Transverse colon (tissue), 4 donors: ENCODE measurements at regions not wholly inside any gene's neighbourhood (a gene's known extent, or its start where the extent isn't known, plus 50 kb on each side); places are given as distances from the start of the nearest gene placed in this dataset.

Experiments
- DNase-seq: peaks from one replicate; pipeline ENCODE4 v3.0.0-alpha.2; 2019
- H3K27ac ChIP-seq, 4 donors: fragments of 200-600 bp; sonication (generic); 2 replicates each; pipeline ENCODE4 v1.5.1; 2016 to 2018; ENCODE audit warnings: inconsistent platforms in 4 of 4
- H3K27me3 ChIP-seq: fragments of 200-600 bp; sonication (generic); 2 replicates; pipeline ENCODE4 v1.5.1; 2017; ENCODE audit warnings: inconsistent platforms
- H3K36me3 ChIP-seq, 4 donors: fragments of 200-600 bp; sonication (generic); 2 replicates each; pipeline ENCODE4 v1.5.1; 2017 to 2019; ENCODE audit warnings: inconsistent platforms in 4 of 4
- H3K4me1 ChIP-seq, 4 donors: fragments of 200-600 bp; sonication (generic); 2 replicates each; pipeline ENCODE4 v1.5.1; 2017 to 2020; ENCODE audit warnings: inconsistent platforms in 4 of 4
- H3K4me3 ChIP-seq, 4 donors: fragments of 200-600 bp; sonication (generic); 1 replicate in 1 of 4; 2 replicates in 3 of 4; pipeline versions ENCODE4 v1.5.1 to v1.6.1; 2017 to 2019; ENCODE audit warnings: inconsistent platforms in 4 of 4
- H3K9me3 ChIP-seq, 2 donors: fragments of 200-600 bp; sonication (generic); 2 replicates each; pipeline ENCODE4 v1.5.1; 2017 to 2019; ENCODE audit warnings: inconsistent platforms in 2 of 2
- EP300 ChIP-seq: sonication (generic); formaldehyde crosslinking; IDR thresholded peaks from one replicate; pipeline ENCODE4 v1.6.1; 2017; ENCODE audit warnings: antibody characterized with exemption, low read depth
- POLR2A ChIP-seq: fragments of 450-650 bp; IDR thresholded peaks from one replicate; pipeline ENCODE4 v1.6.1; 2016; ENCODE audit warnings: antibody characterized with exemption, mild to moderate bottlenecking, moderate library complexity
- POLR2AphosphoS5 ChIP-seq, 3 donors: sonication (generic); formaldehyde crosslinking; IDR thresholded peaks; one replicate each; pipeline ENCODE4 v1.6.1; 2016; ENCODE audit warnings: antibody characterized with exemption in 3 of 3
- WGBS, 2 donors: methylation state at CpG; one replicate each; pipeline ENCODE4 v1.1.5; 2018; ENCODE audit warnings: low coverage in 1 of 2; 5-methylcytosine and 5-hydroxymethylcytosine counted together
- in situ Hi-C, 4 donors: fragments of 200-750 bp; cut with MboI; loops; one replicate each; pipeline versions ENCODE4 v1.15.0 to v1.15.1; 2017; ENCODE audit warnings: low sequenced_read_pairs in 3 of 4, low pct_ligation_motif_present in 1 of 4, low pct_unique_long_range_greater_than_20kb in 1 of 4
- intact Hi-C: fragments of 100-400 bp; cut with DNase I; formaldehyde crosslinking; loops from one replicate; pipeline ENCODE4 v1.15.1; 2023; ENCODE audit warnings: low total_unique reads
- TF ChIP-seq, protein P1 (sequence below), 5 experiments: fragments of 200-600 bp in 3 of 5; fragments of 450-650 bp in 2 of 5; sonication (generic) in 3 of 5; IDR thresholded peaks; 1 replicate in 2 of 5; 2 replicates in 3 of 5; pipeline ENCODE4 v1.5.1; 2016 to 2017; ENCODE audit warnings: antibody characterized with exemption in 5 of 5, inconsistent platforms in 3 of 5, mild to moderate bottlenecking in 2 of 5, moderate library complexity in 1 of 5

DNA sequence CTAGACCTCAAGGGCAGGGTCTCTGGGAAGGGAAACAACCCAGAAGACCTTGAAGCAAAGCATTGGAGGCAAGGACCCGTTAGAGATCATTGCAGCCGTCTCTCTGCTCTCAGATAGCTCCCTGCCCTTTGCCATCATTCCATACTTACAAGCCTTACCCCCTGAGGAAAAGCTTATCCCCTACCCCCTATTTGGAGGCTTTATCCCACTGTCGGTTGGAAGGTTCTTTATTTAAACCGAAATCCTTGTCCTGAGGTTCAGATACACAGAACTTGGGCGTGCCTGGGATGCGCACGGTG, 84.4 kb downstream of the EFNB1 start:
- DNase-seq = no peak
- H3K27ac ChIP-seq = no peak overlapping the region
- 74% methylated on average over 7 of the region's 7 CpGs; no CpG with 5 or more reads in 1 of the 2 donors for WGBS, 2 donors
- no peaks in the 10 kb centered on the region for H3K9me3 ChIP-seq
- H3K36me3 ChIP-seq = no peaks in the 10 kb centered on the region
- H3K4me3 ChIP-seq = no peak overlapping the region
- intact Hi-C loops (loop anchor here (1.0 kb wide), 1 partner anchor 32 kb away; no protein-coding TSS in a partner anchor), in situ Hi-C loops (no loop called here)
- H3K4me1 ChIP-seq = no peaks in the 10 kb centered on the region
- no peaks in the 10 kb centered on the region for H3K27me3 ChIP-seq
- TF ChIP-seq EP300 (no peak), POLR2A (no peak), POLR2AphosphoS5 (IDR thresholded peaks at IDR 0.05) (no peak)
- TF ChIP-seq, protein P1, sequence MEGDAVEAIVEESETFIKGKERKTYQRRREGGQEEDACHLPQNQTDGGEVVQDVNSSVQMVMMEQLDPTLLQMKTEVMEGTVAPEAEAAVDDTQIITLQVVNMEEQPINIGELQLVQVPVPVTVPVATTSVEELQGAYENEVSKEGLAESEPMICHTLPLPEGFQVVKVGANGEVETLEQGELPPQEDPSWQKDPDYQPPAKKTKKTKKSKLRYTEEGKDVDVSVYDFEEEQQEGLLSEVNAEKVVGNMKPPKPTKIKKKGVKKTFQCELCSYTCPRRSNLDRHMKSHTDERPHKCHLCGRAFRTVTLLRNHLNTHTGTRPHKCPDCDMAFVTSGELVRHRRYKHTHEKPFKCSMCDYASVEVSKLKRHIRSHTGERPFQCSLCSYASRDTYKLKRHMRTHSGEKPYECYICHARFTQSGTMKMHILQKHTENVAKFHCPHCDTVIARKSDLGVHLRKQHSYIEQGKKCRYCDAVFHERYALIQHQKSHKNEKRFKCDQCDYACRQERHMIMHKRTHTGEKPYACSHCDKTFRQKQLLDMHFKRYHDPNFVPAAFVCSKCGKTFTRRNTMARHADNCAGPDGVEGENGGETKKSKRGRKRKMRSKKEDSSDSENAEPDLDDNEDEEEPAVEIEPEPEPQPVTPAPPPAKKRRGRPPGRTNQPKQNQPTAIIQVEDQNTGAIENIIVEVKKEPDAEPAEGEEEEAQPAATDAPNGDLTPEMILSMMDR (IDR thresholded peaks at IDR 0.05) = no peak

DNA sequence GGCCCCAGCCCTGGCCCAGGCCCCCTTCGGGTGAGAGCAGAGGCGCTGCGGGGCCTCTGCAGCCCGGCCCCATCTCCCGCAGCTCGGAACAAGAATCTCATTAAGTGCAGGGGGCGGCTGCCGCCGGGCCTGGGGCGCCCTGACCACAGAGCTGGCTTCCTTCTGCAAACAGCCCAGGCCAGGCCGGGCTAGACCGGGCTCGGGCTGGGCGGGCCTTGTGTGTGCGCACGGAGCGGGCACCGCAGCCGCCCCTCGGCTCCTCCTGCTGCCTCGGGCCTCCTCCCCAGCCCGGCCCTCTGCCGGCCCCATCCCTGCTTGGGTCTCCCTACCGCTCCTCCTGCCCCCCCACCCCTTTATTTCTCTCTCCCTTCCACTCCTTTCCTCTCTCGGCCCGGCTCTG, 83.3 kb downstream of the EFNB1 start:
- no peak overlapping the region for H3K27ac ChIP-seq

DNA sequence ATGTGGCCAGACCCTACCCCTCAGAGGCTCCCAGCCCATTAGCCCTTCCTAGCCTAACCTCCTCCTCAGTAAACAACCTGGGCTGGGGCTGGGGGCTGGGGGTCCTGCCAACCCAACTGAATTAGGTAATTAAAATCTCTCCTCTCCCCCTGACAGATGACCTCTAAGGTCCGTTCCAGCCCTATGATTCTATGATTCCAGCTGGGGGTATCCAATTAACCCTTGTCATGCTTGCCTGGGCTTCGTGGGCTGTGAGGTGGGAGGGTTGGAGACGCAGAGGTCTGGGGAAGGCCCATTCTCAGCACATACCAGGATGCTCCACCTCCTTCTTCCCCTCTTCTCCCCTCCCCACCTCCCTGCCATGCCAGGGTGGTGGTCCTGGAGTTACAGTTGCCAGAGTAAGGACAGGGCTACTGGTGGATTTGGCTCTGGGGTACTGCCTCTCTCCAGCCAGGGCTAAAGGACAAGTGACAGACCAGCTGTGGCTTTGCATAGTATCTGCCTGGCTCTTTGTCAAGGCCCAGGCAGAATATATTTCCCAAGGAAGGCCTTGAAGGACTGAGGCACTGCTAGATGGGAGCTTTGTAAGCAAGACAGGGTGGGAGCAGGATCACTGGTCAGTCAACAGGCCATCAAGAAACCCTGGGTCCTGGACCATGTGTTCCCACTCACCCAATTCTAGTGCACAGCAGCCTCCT, 82.1 kb downstream of the EFNB1 start:
- no peak overlapping the region for H3K27ac ChIP-seq
- no peaks in the 10 kb centered on the region for H3K9me3 ChIP-seq
- no peaks in the 10 kb centered on the region for H3K4me1 ChIP-seq

More for the DNA sequence above, 83.3 kb downstream of the EFNB1 start:
- H3K4me3 ChIP-seq = no peak overlapping the region
- no peaks in the 10 kb centered on the region for H3K36me3 ChIP-seq
- intact Hi-C loops = no loop called here
- no peaks in the 10 kb centered on the region for H3K4me1 ChIP-seq
- in situ Hi-C loops = no loop called here
- TF ChIP-seq POLR2A = no peak
- TF ChIP-seq, protein P1 (IDR thresholded peaks at IDR 0.05) = no peak
- TF ChIP-seq EP300 = no peak
- TF ChIP-seq POLR2AphosphoS5 (IDR thresholded peaks at IDR 0.05) = no peak
- H3K27me3 ChIP-seq = no peaks in the 10 kb centered on the region
- WGBS, 2 donors = 70% methylated on average over 25 of the region's 26 CpGs; no CpG with 5 or more reads in 1 of the 2 donors
- DNase-seq = no peak
- H3K9me3 ChIP-seq = no peaks in the 10 kb centered on the region

DNA sequence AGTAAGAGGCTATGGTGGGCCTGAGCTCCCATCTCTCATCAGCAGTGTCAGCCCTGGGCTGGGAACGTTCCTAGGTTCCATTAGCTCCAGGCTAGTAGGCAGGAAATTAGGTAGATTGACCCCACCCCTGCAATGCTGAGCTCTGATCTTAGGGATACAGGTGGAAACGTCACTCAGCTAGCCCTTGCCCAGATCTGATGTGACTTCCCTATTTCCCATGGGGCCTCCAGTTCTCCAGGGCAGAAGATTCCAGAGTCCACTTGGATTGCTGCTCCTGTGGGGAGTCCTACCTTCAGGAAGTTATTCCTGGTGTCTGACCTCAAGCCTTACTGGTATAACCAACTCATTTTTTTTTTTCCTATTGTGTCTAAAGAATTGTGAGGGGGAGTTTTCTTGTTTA, 81.1 kb downstream of the EFNB1 start:
- intact Hi-C loops = no loop called here
- TF ChIP-seq, protein P1 (IDR thresholded peaks at IDR 0.05) = no peak
- TF ChIP-seq POLR2A (no peak), POLR2AphosphoS5 (IDR thresholded peaks at IDR 0.05) (no peak), EP300 (no peak)
- no peak for DNase-seq
- Histone ChIP-seq H3K36me3 (no peaks in the 10 kb centered on the region), H3K27ac (no peak overlapping the region), H3K27me3 (no peaks in the 10 kb centered on the region), H3K9me3 (no peaks in the 10 kb centered on the region), H3K4me1 (no peaks in the 10 kb centered on the region), H3K4me3 (no peak overlapping the region)
- in situ Hi-C loops = no loop called here
- WGBS, 2 donors = 32% methylated on average over 2 of the region's 2 CpGs; no CpG with 5 or more reads in 1 of the 2 donors

More for the DNA sequence above, 82.1 kb downstream of the EFNB1 start:
- intact Hi-C loops = no loop called here
- in situ Hi-C loops = no loop called here
- 52% methylated on average over 3 of the region's 3 CpGs; no CpG with 5 or more reads in 1 of the 2 donors for WGBS, 2 donors
- DNase-seq = no peak
- Histone ChIP-seq H3K4me3 (no peak overlapping the region), H3K27me3 (no peaks in the 10 kb centered on the region), H3K36me3 (no peaks in the 10 kb centered on the region)
- no peak for TF ChIP-seq POLR2AphosphoS5 (IDR thresholded peaks at IDR 0.05)
- no peak for TF ChIP-seq EP300
- TF ChIP-seq, protein P1 (IDR thresholded peaks at IDR 0.05) = no peak
- no peak for TF ChIP-seq POLR2A
